SU-DHL-6 (cell line): ENCODE measurements at regions not wholly inside any gene's neighbourhood (a gene's known extent, or its start where the extent isn't known, plus 50 kb on each side); places are given as distances from the start of the nearest gene placed in this dataset.

Experiments
- H2AFZ ChIP-seq: fragments of 200-600 bp; sonication (generic); 2 replicates; pipeline ENCODE4 v1.6.1; 2014; ENCODE audit warnings: low read depth, mild to moderate bottlenecking, moderate library complexity, mixed read lengths, antibody characterized with exemption, low read length; ENCODE audit not compliant: severe bottlenecking
- H3F3A ChIP-seq: fragments of 200-600 bp; shearing (Covaris generic); 2 replicates; pipeline ENCODE4 v1.6.0; 2016; ENCODE audit warnings: antibody characterized with exemption, mild to moderate bottlenecking; ENCODE audit not compliant: insufficient read depth
- H3K27ac ChIP-seq: fragments of 200-600 bp; sonication (generic); 2 replicates; pipeline ENCODE4 v1.5.1; 2016; ENCODE audit warnings: low read depth, mild to moderate bottlenecking, low read length, moderate library complexity, mixed read lengths
- H3K27me3 ChIP-seq: fragments of 200-600 bp; sonication (generic), shearing (Covaris generic); 2 replicates; pipeline ENCODE4 v1.6.0; 2014; ENCODE audit warnings: mild to moderate bottlenecking, low read length
- H3K36me3 ChIP-seq: fragments of 200-600 bp; sonication (generic); 2 replicates; pipeline ENCODE4 v1.6.1; 2014; ENCODE audit warnings: mild to moderate bottlenecking, low read length, mixed read lengths
- H3K4me2 ChIP-seq: fragments of 300-600, 200-600 bp; shearing (Covaris generic), sonication (generic); 2 replicates; pipeline ENCODE4 v1.6.0; 2014; ENCODE audit warnings: low read length, low read depth, mild to moderate bottlenecking; ENCODE audit not compliant: poor library complexity, severe bottlenecking
- H3K4me3 ChIP-seq: fragments of 200-600 bp; sonication (generic); 2 replicates; pipeline ENCODE4 v1.5.1; 2014; ENCODE audit warnings: antibody characterized with exemption, low read length, mild to moderate bottlenecking, mixed read lengths; ENCODE audit not compliant: insufficient read depth, poor library complexity, severe bottlenecking
- H3K79me2 ChIP-seq: fragments of 200-600 bp; sonication (generic); 2 replicates; pipeline ENCODE4 v1.6.1; 2014; ENCODE audit warnings: mild to moderate bottlenecking, low read length, moderate library complexity; ENCODE audit not compliant: insufficient read depth
- H3K9ac ChIP-seq: fragments of 200-600 bp; sonication (generic); 2 replicates; pipeline ENCODE4 v1.7.0; 2014; ENCODE audit warnings: mild to moderate bottlenecking, low read length
- H3K9me2 ChIP-seq: fragments of 200-600 bp; sonication (generic); replicated peaks from 2 replicates; pipeline ENCODE4 v1.6.1; 2014; ENCODE audit warnings: low read length; ENCODE audit not compliant: insufficient read depth
- H3K9me3 ChIP-seq: fragments of 200-600 bp; sonication (generic); 2 replicates; pipeline ENCODE4 v1.6.1; 2014; ENCODE audit warnings: low read length, mixed read lengths; ENCODE audit not compliant: insufficient read depth
- H4K20me1 ChIP-seq: fragments of 200-600 bp; sonication (generic); 2 replicates; pipeline ENCODE4 v1.6.1; 2014; ENCODE audit warnings: low read depth, mild to moderate bottlenecking, antibody characterized with exemption, low read length, moderate library complexity, mixed read lengths
- CTCF ChIP-seq: fragments of 200-600 bp; sonication (generic); IDR thresholded peaks from one replicate; pipeline ENCODE4 v1.5.1; 2017; ENCODE audit warnings: antibody characterized with exemption, mild to moderate bottlenecking, low read length, moderate library complexity; ENCODE audit not compliant: insufficient read depth, poor library complexity, severe bottlenecking
- EZH2phosphoT487 ChIP-seq: fragments of 200-600 bp; sonication (generic), shearing (Covaris generic); conservative IDR thresholded peaks from 2 replicates; pipeline ENCODE4 v1.6.1; 2018; ENCODE audit warnings: mild to moderate bottlenecking, antibody characterized with exemption, low read length, moderate library complexity, mixed read lengths

GRCh38 chr2:184141866-184142265 is 456.5 kb upstream of the ZNF804A start:
- no peaks in the 10 kb centered on the region for H3F3A ChIP-seq
- H3K79me2 ChIP-seq: no peaks in the 10 kb centered on the region
- H3K27me3 ChIP-seq: no peaks in the 10 kb centered on the region
- no peak overlapping the region for H3K4me3 ChIP-seq
- no peaks in the 10 kb centered on the region for H3K36me3 ChIP-seq
- H4K20me1 ChIP-seq: no peaks in the 10 kb centered on the region
- H2AFZ ChIP-seq: no peak overlapping the region
- H3K9me2 ChIP-seq: no peaks in the 10 kb centered on the region
- no peak overlapping the region for H3K27ac ChIP-seq
- H3K4me2 ChIP-seq: no peak overlapping the region
- TF ChIP-seq CTCF (no peak), EZH2phosphoT487 (no peak)
- 0 out of 2 replicates have a peak, but pooled peaks cover 6% of the 10 kb centered on the region for H3K9me3 ChIP-seq
- H3K9ac ChIP-seq: no peak overlapping the region

GRCh38 chr2:184154438-184154837 is 443.9 kb upstream of the ZNF804A start:
- H3K9ac ChIP-seq: no peak overlapping the region
- 0 out of 2 replicates have a peak, but pooled peaks cover under 1% of the 10 kb centered on the region for H3K9me3 ChIP-seq
- H3K4me2 ChIP-seq: no peak overlapping the region
- H3K27ac ChIP-seq: no peak overlapping the region
- H3K9me2 ChIP-seq: no peaks in the 10 kb centered on the region
- H3K27me3 ChIP-seq: no peaks in the 10 kb centered on the region
- H4K20me1 ChIP-seq: no peaks in the 10 kb centered on the region
- H3K36me3 ChIP-seq: no peaks in the 10 kb centered on the region
- TF ChIP-seq CTCF (no peak), EZH2phosphoT487 (no peak)
- H3K4me3 ChIP-seq: no peak overlapping the region
- no peaks in the 10 kb centered on the region for H3F3A ChIP-seq
- H3K79me2 ChIP-seq: no peaks in the 10 kb centered on the region
- H2AFZ ChIP-seq: no peak overlapping the region

- H3K4me2 ChIP-seq: no peak overlapping the region
- no peaks in the 10 kb centered on the region for H3K36me3 ChIP-seq
- H3K9me2 ChIP-seq: no peaks in the 10 kb centered on the region
- TF ChIP-seq EZH2phosphoT487: no peak
- no peak for TF ChIP-seq CTCF
- H3K9ac ChIP-seq: no peak overlapping the region
- no peaks in the 10 kb centered on the region for H3K9me3 ChIP-seq
- no peaks in the 10 kb centered on the region for H3K79me2 ChIP-seq
- H3F3A ChIP-seq: no peaks in the 10 kb centered on the region
- H3K4me3 ChIP-seq: no peak overlapping the region
- no peaks in the 10 kb centered on the region for H3K27me3 ChIP-seq
- no peaks in the 10 kb centered on the region for H4K20me1 ChIP-seq
- H3K27ac ChIP-seq: no peak overlapping the region
- no peak overlapping the region for H2AFZ ChIP-seq
Observed at GRCh38 chr2:184155791-184156190, 442.5 kb upstream of the ZNF804A start.

GRCh38 chr2:184157141-184157540 is 441.2 kb upstream of the ZNF804A start:
- no peaks in the 10 kb centered on the region for H3K27me3 ChIP-seq
- no peaks in the 10 kb centered on the region for H3F3A ChIP-seq
- no peaks in the 10 kb centered on the region for H3K36me3 ChIP-seq
- no peak overlapping the region for H3K27ac ChIP-seq
- TF ChIP-seq CTCF: no peak
- no peak for TF ChIP-seq EZH2phosphoT487
- no peaks in the 10 kb centered on the region for H4K20me1 ChIP-seq
- H3K9ac ChIP-seq: no peak overlapping the region
- no peaks in the 10 kb centered on the region for H3K9me2 ChIP-seq
- H2AFZ ChIP-seq: peak overlapping the region; percentile 87
- no peaks in the 10 kb centered on the region for H3K9me3 ChIP-seq
- no peak overlapping the region for H3K4me2 ChIP-seq
- no peak overlapping the region for H3K4me3 ChIP-seq
- no peaks in the 10 kb centered on the region for H3K79me2 ChIP-seq
